OCI-LY1 (cell line): ENCODE measurements at regions not wholly inside any gene's neighbourhood (a gene's known extent, or its start where the extent isn't known, plus 50 kb on each side); places are given as distances from the start of the nearest gene placed in this dataset.

Source experiments
- CTCF ChIP-seq: fragments of 200-600 bp; sonication (generic), shearing (Covaris generic); IDR thresholded peaks from 2 replicates; pipeline ENCODE4 v1.5.1; 2017; ENCODE audit warnings: mild to moderate bottlenecking, antibody characterized with exemption, low read length, moderate library complexity, mixed read lengths
- EZH2 ChIP-seq: fragments of 200-600 bp; sonication (generic), shearing (Covaris generic); IDR thresholded peaks from 2 replicates; pipeline ENCODE4 v1.8.0; 2017; ENCODE audit warnings: borderline replicate concordance, mixed run types, mild to moderate bottlenecking, antibody characterized with exemption, low read length, moderate library complexity, mixed read lengths

GRCh38 chr6:8157839-8158238 lies 55.5 kb upstream of the EEF1E1 start:
- TF ChIP-seq CTCF (no peak), EZH2 (no peak)
